ENCODE measurements at regions not wholly inside any gene's neighbourhood (a gene's known extent, or its start where the extent isn't known, plus 50 kb on each side); places are given as distances from the start of the nearest gene placed in this dataset.

GRCh38 chr2:6623746-6624145 is 242.0 kb downstream of the CMPK2 start:
- no peak for TF ChIP-seq CTCF (IDR thresholded peaks at IDR 0.05)
- no peak for TF ChIP-seq POLR2A (IDR thresholded peaks at IDR 0.05)

All from right lobe of liver (tissue), 4 donors.